Hepatocyte (in vitro differentiated cells): ENCODE measurements at regions not wholly inside any gene's neighbourhood (a gene's known extent, or its start where the extent isn't known, plus 50 kb on each side); places are given as distances from the start of the nearest gene placed in this dataset.

Experiments
- CTCF ChIP-seq: fragments of 200-600 bp; sonication (generic); IDR thresholded peaks from 2 replicates; pipeline ENCODE4 v1.5.1; 2016; ENCODE audit warnings: antibody characterized with exemption, mild to moderate bottlenecking; ENCODE audit not compliant: poor library complexity
- EZH2 ChIP-seq: fragments of 200-600 bp; sonication (generic); IDR thresholded peaks from 2 replicates; pipeline ENCODE4 v1.6.1; 2016; ENCODE audit warnings: antibody characterized with exemption, mild to moderate bottlenecking, borderline replicate concordance

- TF ChIP-seq CTCF = no peak
- TF ChIP-seq EZH2 = no peak
Observed at GRCh38 chr7:41816111-41816510, 113.2 kb upstream of the INHBA start.
